Uterus (tissue), 2 donors: ENCODE measurements at regions not wholly inside any gene's neighbourhood (a gene's known extent, or its start where the extent isn't known, plus 50 kb on each side); places are given as distances from the start of the nearest gene placed in this dataset.

Source experiments
- POLR2A ChIP-seq, 2 donors: fragments of 450-650 bp; IDR thresholded peaks; one replicate each; pipeline ENCODE4 v1.6.1; 2016; ENCODE audit warnings: antibody characterized with exemption in 2 of 2, mild to moderate bottlenecking in 1 of 2, moderate library complexity in 1 of 2
- TF ChIP-seq, protein P1 (sequence below), 4 experiments: fragments of 200-600 bp in 2 of 4; fragments of 450-650 bp in 2 of 4; sonication (generic) in 2 of 4; IDR thresholded peaks; one replicate each; pipeline ENCODE4 v1.5.1; 2016 to 2019; ENCODE audit warnings: antibody characterized with exemption in 4 of 4, mild to moderate bottlenecking in 2 of 4, moderate library complexity in 1 of 4

DNA sequence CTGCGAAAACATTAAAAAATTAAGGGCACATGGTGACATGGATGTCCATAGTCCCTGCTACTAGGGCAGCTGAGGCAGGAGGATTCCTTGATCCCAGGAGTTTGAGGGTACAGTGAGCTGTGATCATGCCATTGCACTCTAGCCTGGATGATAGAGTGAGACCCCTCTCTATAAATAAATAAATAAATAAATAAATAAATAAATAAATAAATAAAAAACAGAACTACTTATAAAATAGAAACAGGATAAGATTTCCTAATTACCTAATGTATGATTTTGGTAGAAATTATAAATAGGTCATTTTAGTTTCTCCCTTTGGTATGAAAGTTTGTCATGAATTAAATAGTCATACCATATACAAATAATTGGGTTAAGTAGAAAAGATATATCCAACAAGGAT, 916.2 kb downstream of the GRIK2 start:
- TF ChIP-seq POLR2A (IDR thresholded peaks at IDR 0.05) = no peak
- TF ChIP-seq, protein P1, sequence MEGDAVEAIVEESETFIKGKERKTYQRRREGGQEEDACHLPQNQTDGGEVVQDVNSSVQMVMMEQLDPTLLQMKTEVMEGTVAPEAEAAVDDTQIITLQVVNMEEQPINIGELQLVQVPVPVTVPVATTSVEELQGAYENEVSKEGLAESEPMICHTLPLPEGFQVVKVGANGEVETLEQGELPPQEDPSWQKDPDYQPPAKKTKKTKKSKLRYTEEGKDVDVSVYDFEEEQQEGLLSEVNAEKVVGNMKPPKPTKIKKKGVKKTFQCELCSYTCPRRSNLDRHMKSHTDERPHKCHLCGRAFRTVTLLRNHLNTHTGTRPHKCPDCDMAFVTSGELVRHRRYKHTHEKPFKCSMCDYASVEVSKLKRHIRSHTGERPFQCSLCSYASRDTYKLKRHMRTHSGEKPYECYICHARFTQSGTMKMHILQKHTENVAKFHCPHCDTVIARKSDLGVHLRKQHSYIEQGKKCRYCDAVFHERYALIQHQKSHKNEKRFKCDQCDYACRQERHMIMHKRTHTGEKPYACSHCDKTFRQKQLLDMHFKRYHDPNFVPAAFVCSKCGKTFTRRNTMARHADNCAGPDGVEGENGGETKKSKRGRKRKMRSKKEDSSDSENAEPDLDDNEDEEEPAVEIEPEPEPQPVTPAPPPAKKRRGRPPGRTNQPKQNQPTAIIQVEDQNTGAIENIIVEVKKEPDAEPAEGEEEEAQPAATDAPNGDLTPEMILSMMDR (IDR thresholded peaks at IDR 0.05) = no peak
